ENCODE measurements at regions not wholly inside any gene's neighbourhood (a gene's known extent, or its start where the extent isn't known, plus 50 kb on each side); places are given as distances from the start of the nearest gene placed in this dataset.

- DNase-seq: peak; percentile 7
Measured at GRCh38 chr13:99658261-99658991, 157.2 kb downstream of the TM9SF2 start.

- DNase-seq: no peak
Measured at GRCh38 chr13:99657848-99658260, 156.6 kb downstream of the TM9SF2 start.

- no peak for DNase-seq
Measured at GRCh38 chr13:99656844-99657381, 155.6 kb downstream of the TM9SF2 start.

DNA sequence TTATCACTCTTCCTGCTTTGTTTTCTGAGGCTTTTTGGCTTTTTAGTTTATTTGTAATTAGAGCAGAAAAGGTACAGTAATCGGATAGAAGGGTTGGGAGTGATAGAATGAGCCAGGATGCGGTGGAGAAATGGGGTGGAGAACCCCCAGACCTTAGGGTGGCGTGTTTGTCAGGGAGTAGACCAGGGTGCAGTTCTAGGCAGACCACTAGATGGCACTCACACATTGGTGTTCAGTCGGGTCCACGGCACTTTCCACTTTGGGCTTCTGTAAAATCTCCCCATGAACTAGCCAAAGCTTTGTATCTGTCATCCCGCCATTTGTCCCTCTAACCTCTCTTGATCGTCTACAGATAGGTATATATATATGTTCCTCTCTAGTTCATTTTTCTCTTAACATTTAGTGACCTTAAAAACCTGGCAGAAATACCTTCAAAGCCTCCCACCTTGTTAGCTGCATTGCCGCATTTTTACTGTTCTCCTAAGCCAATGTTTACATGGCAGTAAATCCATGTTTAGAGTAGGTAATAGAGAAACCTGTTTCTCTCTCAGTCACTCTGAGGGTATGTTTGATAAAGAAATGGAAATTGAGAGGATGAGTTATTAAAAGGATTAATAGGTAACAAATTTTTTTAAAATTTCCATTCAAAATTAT, 154.9 kb downstream of the TM9SF2 start:
- DNase-seq: peak; percentile 54

DNA sequence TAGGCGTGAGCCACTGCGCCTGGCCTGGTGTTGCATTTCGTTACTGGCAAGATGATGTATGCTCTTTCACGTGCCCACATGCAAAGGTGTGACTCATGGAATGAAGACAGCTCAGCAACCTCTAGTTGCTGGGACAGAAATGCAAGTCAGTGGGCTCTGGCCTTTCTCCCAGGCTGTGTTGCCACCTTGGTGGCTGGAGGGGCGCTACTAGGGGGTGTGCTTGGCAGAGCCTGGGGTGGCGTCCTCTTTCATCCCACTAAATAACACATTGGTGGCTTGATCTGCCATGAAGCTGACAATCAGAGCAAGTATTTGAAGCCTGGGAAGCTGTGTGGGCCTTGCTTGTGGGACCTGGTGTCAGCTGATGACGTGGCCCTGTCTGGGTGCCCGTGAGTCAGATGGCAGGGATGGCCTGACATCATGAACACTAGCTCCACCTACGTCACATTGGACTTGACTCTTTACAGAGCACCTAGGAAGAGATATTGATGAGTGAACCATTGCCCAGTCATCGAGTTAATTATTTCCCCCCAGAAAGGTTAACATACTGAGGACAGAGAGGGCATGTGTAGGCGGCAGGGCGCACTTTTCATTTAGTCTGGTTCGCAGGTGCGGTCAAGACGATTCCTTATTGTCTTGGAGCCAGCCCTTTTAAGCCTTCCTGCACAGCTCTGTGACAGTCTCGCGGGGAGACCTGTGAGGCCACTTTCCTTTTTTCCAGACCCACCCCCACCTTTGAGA, 154.2 kb downstream of the TM9SF2 start:
- DNase-seq: no peak

- DNase-seq: no peak
Measured at GRCh38 chr13:99654076-99654475, 152.8 kb downstream of the TM9SF2 start.

- no peak for DNase-seq
Measured at GRCh38 chr13:99653526-99653925, 152.3 kb downstream of the TM9SF2 start.

DNA sequence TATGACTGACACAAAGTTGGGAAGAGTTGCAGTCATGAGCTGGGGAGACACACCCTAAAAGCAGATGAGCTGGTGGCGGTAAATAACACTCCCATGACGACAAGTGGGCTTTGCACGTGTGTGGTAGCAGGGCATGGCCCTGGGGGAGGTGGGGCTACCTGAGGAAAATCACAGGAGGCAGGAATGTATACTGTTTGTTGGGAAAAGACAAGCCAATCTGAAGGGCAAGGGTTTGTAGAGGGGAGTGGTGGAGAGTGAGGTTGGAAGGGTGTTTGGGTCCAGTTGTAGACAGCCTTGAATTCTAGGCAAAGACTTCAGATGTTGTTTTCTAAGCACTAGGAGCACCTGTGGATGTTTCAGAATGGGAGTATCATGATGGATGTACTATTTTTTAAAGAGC, 151.6 kb downstream of the TM9SF2 start:
- no peak for DNase-seq

GRCh38 chr13:99652141-99652540, 150.9 kb downstream of the TM9SF2 start:
- DNase-seq: no peak

DNA sequence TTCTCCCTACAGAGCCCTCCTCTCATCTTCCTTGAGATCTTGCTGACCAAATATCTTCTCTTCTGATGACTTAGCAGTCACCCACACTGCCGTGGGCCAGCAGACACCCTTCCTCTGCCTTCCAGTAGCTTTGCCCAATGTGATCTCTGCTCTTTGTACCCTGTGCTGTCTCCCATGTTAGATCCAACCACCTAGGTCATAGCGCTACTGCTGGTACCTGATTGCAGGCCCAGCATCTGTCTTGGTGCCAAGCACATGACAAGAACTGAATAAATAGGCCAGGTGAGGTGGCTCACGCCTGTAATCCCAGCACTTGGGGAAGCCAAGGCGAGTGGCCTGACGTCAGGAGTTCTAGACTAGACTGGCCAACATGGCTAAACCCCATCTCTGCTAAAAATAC, 149.7 kb downstream of the TM9SF2 start:
- no peak for DNase-seq

GRCh38 chr13:99650410-99650809, 149.1 kb downstream of the TM9SF2 start:
- no peak for DNase-seq

DNA sequence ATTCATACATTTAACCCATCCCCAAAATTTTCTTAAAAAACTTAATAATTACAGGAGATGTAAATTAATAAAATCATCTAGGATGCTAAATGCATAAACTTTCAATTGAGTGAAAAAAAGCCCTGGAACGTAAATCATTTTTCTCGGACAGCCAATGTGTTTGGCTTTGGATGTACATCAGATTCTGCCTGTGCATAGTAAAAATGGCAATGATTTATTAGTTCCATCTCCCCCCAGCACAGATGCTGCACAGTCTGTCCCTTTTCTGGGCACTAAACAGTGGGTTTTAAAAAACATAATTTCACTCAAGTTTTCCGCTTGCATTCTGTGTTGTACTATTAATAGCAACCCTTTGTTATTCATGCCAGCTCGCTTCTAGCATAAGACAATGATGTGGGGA, 147.7 kb downstream of the TM9SF2 start:
- DNase-seq: no peak

GRCh38 chr13:99648066-99648665, 146.9 kb downstream of the TM9SF2 start:
- no peak for DNase-seq

- no peak for DNase-seq
Measured at GRCh38 chr13:99647596-99647985, 146.3 kb downstream of the TM9SF2 start.

DNA sequence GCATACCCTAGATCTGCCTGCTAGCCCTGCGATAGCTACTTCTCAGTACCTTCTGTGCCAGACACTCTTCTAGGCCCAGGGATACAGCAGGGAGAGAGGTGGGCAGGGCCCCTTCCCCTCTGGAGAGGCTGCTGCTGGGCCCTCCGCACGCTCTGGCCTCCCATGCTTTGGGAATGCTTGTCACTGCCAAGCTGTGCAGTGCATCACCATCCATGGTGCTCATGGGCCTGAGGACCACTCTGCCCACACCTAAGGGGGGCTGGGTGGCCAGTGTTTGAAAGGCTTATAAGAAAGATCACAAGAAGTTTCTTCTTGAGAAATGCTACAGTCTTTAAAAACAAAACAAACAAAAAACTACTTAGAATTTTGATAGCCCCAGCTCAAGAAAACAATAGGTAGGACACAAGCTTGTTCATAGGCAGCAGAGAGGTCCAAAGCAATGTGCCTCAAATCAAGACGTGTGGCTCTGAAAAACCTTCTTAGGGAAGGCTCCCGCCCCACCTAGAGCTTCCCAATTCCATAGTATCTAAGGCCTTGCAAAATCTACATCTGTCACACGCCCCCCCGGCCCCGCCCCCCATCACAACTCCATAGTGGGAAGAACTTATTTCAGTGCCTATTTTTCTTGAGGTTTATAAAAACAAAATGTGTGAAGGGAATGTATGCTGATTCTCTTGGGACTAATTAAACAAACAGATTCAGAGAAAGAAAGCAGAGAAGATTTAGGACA, 145.8 kb downstream of the TM9SF2 start:
- DNase-seq: no peak

DNA sequence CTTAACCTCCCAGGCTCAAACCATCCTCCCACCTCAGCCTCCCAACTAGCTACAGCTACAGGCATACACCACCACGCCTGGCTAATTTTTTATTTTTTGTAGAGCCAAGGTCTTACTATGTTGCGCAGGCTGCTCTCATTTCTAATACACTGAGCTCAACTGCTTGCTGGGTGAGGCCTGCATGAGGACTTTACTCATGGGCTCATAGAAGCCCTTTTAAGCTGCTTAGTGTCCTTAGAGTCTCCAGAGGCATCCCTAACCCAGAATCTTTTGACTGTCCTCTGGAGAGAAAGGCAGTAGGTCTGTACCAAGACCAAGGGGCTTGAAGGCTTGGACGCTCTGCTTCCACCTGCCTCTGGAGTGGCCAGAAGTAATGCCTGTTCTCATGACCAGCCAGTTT, 141.6 kb downstream of the TM9SF2 start:
- no peak for DNase-seq

DNA sequence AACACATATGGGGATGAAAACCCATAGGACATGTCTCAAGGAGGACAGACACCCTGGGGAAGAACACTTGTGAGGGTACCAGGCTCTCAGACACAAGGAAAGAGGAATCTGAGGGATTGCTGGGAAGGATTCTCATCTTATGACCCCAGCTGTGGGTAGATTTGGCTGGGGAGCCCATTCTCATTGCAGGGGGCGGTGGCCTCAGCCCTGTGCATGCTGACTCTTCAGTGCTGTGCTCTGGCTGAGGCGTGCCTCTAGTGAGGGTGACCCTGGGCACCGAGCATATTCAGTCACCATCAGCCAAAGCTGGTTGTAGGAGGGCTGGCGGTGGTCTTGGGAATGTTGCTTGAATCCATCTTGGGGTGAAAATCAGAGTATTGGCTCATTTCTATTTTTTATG, 140.7 kb downstream of the TM9SF2 start:
- DNase-seq: no peak

- no peak for DNase-seq
Measured at GRCh38 chr13:99640260-99640659, 139.0 kb downstream of the TM9SF2 start.

GRCh38 chr13:99639126-99639525, 137.9 kb downstream of the TM9SF2 start:
- no peak for DNase-seq

DNA sequence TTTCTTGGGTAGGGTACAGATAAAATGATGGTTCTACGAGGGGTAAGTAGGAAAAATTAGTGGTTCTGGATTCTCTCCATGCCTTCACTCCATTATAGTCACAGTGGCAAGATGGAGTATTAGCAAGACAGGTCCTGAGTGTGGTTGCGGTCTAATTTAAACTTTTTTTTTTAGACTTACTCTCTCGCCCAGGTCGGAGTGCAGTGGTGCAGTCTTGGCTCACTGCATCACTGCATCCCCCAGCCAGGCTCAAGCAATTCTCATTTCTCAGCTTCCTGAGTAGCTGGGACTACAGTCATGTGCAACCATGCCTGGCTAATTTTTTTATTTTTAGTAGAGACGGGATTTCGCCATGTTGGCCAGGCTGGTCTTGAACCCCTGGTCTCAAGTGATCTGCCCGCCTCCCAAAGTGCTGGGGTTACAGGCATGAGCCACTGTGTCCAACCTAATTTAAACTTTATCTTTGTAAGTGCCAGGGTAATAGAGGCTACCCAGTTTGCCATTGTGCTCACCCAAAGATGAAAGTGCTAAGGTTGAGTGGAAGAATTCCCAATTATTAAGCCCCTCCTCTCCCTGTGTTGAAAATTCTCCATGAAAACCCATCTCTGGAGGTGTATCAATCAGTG, 135.6 kb downstream of the TM9SF2 start:
- DNase-seq: no peak

DNA sequence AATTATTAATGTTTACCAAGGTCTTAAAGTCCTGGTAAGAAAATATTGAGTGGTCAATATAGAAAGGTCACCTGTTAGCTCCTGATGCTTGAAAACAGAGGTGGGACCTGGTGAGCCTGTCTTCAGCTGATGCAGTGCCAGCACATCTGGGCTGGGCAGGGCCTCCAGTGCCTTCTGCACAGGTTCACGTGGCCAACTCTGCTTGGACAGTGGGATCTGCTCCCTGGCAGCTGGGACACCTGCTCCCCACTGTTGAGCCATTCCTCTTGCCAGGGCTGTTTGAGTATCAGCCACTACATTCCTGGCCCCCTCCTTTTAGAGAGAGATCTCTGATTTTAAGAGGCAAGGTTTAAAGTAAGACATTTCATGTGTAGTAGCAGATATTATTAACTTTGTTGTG, 135.0 kb downstream of the TM9SF2 start:
- no peak for DNase-seq

DNA sequence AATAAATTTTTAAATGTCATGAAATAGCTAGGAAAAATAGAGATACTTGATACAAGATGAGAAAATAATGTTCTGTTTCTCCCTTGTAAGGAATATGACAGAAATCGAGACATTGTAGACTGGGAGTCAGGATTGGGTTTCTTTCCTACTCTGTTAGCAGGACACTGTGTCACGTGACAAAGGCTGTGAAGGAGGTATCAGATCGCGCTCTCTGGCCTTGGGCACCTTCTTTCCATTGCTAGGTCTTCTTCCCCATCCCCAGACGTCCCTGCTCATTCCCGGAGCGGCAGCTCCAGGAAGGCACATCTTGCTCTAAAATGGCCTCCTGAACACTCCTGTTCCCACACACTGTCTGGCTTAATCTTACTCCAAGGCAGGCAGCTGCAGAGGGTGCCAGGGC, 133.4 kb downstream of the TM9SF2 start:
- no peak for DNase-seq
